HepG2 (cell line): ENCODE measurements at regions not wholly inside any gene's neighbourhood (a gene's known extent, or its start where the extent isn't known, plus 50 kb on each side); places are given as distances from the start of the nearest gene placed in this dataset.

Experiments used
- ATAC-seq: fragments of 200-7000 bp; cut with Tn5 transposase; 3 replicates; pipeline ENCODE4 v1.9.1; 2020; ENCODE audit warnings: mild to moderate bottlenecking, moderate library complexity
- BruUV-seq: library from RNA; stranded (reverse); fragments of 400-500 nt; replicated peaks from 2 replicates; lab custom pipeline; 2021; lab: Mats Ljungman, UMichigan
- CTCF ChIA-PET: fragments of 300-600 bp; formaldehyde crosslinking; extraction: SDS; loops from one replicate; lab custom pipeline; 2021; ENCODE audit warnings: low total read pairs, inconsistent platforms, low intra/inter-chr PET ratio; lab: Yijun Ruan, JAX
- POLR2A ChIA-PET: fragments of 350-600 bp; sonication (Branson Sonifier 250); formaldehyde crosslinking; loops from one replicate; lab custom pipeline; 2020; ENCODE audit warnings: antibody characterized with exemption, inconsistent platforms; lab: Yijun Ruan, JAX
- DNase-seq: peaks from one replicate; pipeline ENCODE4 v3.0.0-alpha.2; 2015; ENCODE audit warnings: low spot score
- FAIRE-seq: peaks from 3 replicates; lab custom pipeline; 2011; peaks lifted over from hg19 to GRCh38; lab: Jason Lieb, UNC
- H2AFZ ChIP-seq: one replicate; pipeline ENCODE4 v1.6.1; 2011; ENCODE audit warnings: low read length, inconsistent platforms
- H3K27ac ChIP-seq: fragments of 300-600 bp; 3 replicates; pipeline ENCODE4 v1.8.0; 2011; ENCODE audit warnings: mixed run types, mild to moderate bottlenecking, mixed read lengths, low read length, inconsistent platforms; ENCODE audit not compliant: insufficient read depth; ENCODE audit errors: extremely low read length
- H3K27me3 ChIP-seq, 2 experiments: fragments of 200-600 bp in 1 of 2; 2 replicates in 1 of 2; 3 replicates in 1 of 2; pipeline versions ENCODE4 v1.6.0 to v1.8.0; 2011; ENCODE audit warnings: low read length in 2 of 2, mild to moderate bottlenecking in 2 of 2, moderate library complexity in 2 of 2, inconsistent platforms in 1 of 2; ENCODE audit not compliant: insufficient read depth in 2 of 2, control insufficient read depth in 1 of 2
- H3K36me3 ChIP-seq, 2 experiments: fragments of 200-600 bp in 1 of 2; replicated peaks in 1 of 2; 2 replicates in 1 of 2; 3 replicates in 1 of 2; pipeline versions ENCODE4 v1.5.1 to v1.8.0; 2011; ENCODE audit warnings: low read length in 2 of 2, inconsistent platforms in 1 of 2; ENCODE audit not compliant: insufficient read depth in 2 of 2, control insufficient read depth in 1 of 2
- H3K4me1 ChIP-seq: 2 replicates; pipeline ENCODE4 v1.5.1; 2012; ENCODE audit warnings: low read length, inconsistent platforms; ENCODE audit not compliant: insufficient read depth
- H3K4me2 ChIP-seq: 2 replicates; pipeline ENCODE4 v1.6.0; 2011; ENCODE audit warnings: low read depth, low read length, inconsistent platforms
- H3K4me3 ChIP-seq, 3 experiments: fragments of 200-600 bp in 1 of 3; sonication (generic), shearing (Covaris generic) in 1 of 3; replicated peaks in 1 of 3; 2 replicates each; pipeline ENCODE4 v1.5.1; 2011 to 2016; ENCODE audit warnings: low read length in 3 of 3, inconsistent platforms in 2 of 3, low read depth in 2 of 3, mild to moderate bottlenecking in 2 of 3, control low read depth in 1 of 3, mixed read lengths in 1 of 3; ENCODE audit not compliant: insufficient read depth in 1 of 3
- H3K79me2 ChIP-seq: one replicate; pipeline ENCODE4 v1.6.1; 2011; ENCODE audit warnings: low read length, inconsistent platforms; ENCODE audit not compliant: insufficient read depth
- H3K9ac ChIP-seq: 2 replicates; pipeline ENCODE4 v1.6.0; 2011; ENCODE audit warnings: mild to moderate bottlenecking, low read depth, low read length, inconsistent platforms; ENCODE audit not compliant: insufficient read depth
- H3K9me3 ChIP-seq: 2 replicates; pipeline ENCODE4 v1.5.1; 2012; ENCODE audit warnings: mild to moderate bottlenecking, low read length
- H4K20me1 ChIP-seq: 2 replicates; pipeline ENCODE4 v1.6.0; 2011; ENCODE audit warnings: inconsistent platforms, mild to moderate bottlenecking, low read length, moderate library complexity; ENCODE audit not compliant: insufficient read depth
- MAFF ChIP-seq: IDR thresholded peaks from 2 replicates; pipeline ENCODE4 v1.6.1; 2011; ENCODE audit warnings: low read depth, low read length, improper control_type of control experiment
- MAFK ChIP-seq, 2 experiments: IDR thresholded peaks in 1 of 2; conservative IDR thresholded peaks in 1 of 2; 2 replicates each; pipeline ENCODE4 v1.6.1; 2011; ENCODE audit warnings: improper control_type of control experiment in 2 of 2, low read length in 2 of 2
- PHF5A ChIP-seq: IDR thresholded peaks from one replicate; pipeline ENCODE4 v1.6.1; 2018; ENCODE audit warnings: low read depth, missing genetic modification reagents; ENCODE audit not compliant: unreplicated experiment
- POLR2G ChIP-seq: fragments of 200-400 bp; formaldehyde crosslinking; IDR thresholded peaks from 2 replicates; pipeline ENCODE4 v1.6.1; 2018; ENCODE audit warnings: mild to moderate bottlenecking, low read depth, low read length, moderate library complexity
- RFX1 ChIP-seq: fragments of 450-650 bp; IDR thresholded peaks from 2 replicates; pipeline ENCODE4 v1.6.1; 2017
- U2AF1 ChIP-seq: fragments of 200-400 bp; formaldehyde crosslinking; optimal IDR thresholded peaks from 2 replicates; pipeline ENCODE3; 2017; ENCODE audit warnings: mild to moderate bottlenecking, low read depth, low read length
- ZNF776 ChIP-seq: sonication (generic); formaldehyde crosslinking; IDR thresholded peaks from 2 replicates; pipeline ENCODE4 v1.4.0; 2020; ENCODE audit warnings: mild to moderate bottlenecking, missing genetic modification reagents
- WGBS: methylation state at CpG from one replicate; pipeline ENCODE4 v1.1.6; 2017; ENCODE audit warnings: low lambda C conversion rate; 5-methylcytosine and 5-hydroxymethylcytosine counted together
- in situ Hi-C: cut with HindIII; loops from 2 replicates; pipeline ENCODE4 v1.10.0; 2017; ENCODE audit warnings: low pct_unique_long_range_greater_than_20kb; ENCODE audit not compliant: extremely low pct_ligation_motif_present
- intact Hi-C: fragments of 100-400 bp; cut with micrococcal nuclease; formaldehyde crosslinking; loops from one replicate; pipeline ENCODE4 v1.10.0; 2022; ENCODE audit not compliant: unreplicated experiment
- TF ChIP-seq, protein P1 (sequence below): sonication (generic); IDR thresholded peaks from 2 replicates; pipeline ENCODE4 v1.6.1; 2016; ENCODE audit warnings: low read depth, borderline replicate concordance

DNA sequence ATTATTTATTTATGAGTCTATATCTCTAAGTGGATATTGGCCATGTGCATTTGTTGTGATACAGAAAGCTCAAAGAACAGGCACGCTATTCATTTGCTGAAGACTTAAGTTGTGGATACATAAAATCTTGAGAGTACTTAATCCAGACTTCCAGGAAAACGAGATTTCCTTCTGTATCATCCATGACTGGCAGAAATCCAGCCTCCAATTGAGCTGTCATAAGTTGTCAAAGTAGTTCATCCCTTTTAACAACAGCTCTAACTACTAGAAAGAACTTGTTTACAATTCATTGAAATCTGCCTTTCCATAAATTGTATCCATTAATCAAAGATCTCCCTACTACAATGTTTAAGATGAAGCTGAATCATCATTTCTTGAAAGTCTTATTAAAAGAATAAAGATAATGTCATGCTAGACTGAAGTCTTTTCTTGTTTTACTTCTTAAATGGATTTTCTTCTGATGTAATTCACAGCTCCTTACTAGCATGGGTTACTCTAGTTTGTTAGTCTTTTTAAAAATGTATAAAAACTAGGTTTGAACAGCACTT, 447.3 kb upstream of the CITED2 start:
- 4% methylated on average over 2 of the region's 2 CpGs for WGBS
- CTCF ChIA-PET = no interaction called here

DNA sequence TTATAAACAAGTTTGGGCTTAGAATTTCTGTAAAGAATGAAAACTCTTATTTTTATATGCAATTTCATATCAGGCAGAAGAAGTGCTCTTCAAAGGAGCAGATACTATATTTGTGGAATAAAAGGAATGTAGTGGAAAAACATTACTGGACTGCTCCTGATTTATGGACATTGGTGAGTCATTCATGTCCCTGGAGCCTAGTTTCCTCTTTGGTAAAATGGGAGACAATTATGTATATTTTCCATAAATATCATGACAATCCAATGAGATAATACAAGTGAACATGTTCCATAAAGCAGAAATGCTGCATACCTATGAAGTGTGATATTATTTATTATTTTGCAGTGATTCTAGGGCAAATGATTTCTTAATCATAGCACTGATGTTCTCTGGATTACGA, 445.8 kb upstream of the CITED2 start:
- Histone ChIP-seq H3K4me1 (no peaks in the 10 kb centered on the region), H3K9ac (no peak overlapping the region), H3K27ac (no peak overlapping the region), H3K4me2 (no peak overlapping the region), H3K36me3 (no peaks in the 10 kb centered on the region), H3K27me3 (no peaks in the 10 kb centered on the region), H4K20me1 (no peaks in the 10 kb centered on the region), H2AFZ (no peak overlapping the region), H3K4me3 (no peak overlapping the region), H3K79me2 (no peaks in the 10 kb centered on the region), H3K9me3 (no peaks in the 10 kb centered on the region)
- BruUV-seq = no TSS peak
- ChIA-PET CTCF (no interaction called here), POLR2A (no interaction called here)
- in situ Hi-C loops (no loop called here), intact Hi-C loops (no loop called here)
- WGBS = 45% methylated on average over 1 of the region's 1 CpG
- ATAC-seq (no peak), DNase-seq (no peak), FAIRE-seq (no peak)
- no peak for TF ChIP-seq PHF5A (CRISPR knock-in tag)
- TF ChIP-seq, protein P1, sequence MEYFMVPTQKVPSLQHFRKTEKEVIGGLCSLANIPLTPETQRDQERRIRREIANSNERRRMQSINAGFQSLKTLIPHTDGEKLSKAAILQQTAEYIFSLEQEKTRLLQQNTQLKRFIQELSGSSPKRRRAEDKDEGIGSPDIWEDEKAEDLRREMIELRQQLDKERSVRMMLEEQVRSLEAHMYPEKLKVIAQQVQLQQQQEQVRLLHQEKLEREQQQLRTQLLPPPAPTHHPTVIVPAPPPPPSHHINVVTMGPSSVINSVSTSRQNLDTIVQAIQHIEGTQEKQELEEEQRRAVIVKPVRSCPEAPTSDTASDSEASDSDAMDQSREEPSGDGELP = no peak
- no peak for TF ChIP-seq ZNF776 (CRISPR knock-in tag)
- TF ChIP-seq POLR2G = no peak

More for the DNA sequence above, 447.3 kb upstream of the CITED2 start:
- POLR2A ChIA-PET = no interaction called here
- no peak overlapping the region for H3K4me2 ChIP-seq
- no peak overlapping the region for H3K9ac ChIP-seq
- intact Hi-C loops = no loop called here
- TF ChIP-seq U2AF1 (no peak), MAFK (conservative IDR thresholded peaks at IDR 0.05 in 1 of 2, IDR thresholded peaks at IDR 0.05 in 1 of 2; ENCODE audit: low read length in 2 of 2) (peak; percentile 40 to 48; a peak in 2 of 4 replicates), MAFF (0 out of 2 replicates have a peak, but pooled peaks have one; percentile 27), RFX1 (no peak)
- H3K79me2 ChIP-seq = no peaks in the 10 kb centered on the region
- H3K4me3 ChIP-seq = no peak overlapping the region
- H4K20me1 ChIP-seq = no peaks in the 10 kb centered on the region
- no peak overlapping the region for H2AFZ ChIP-seq
- no peak overlapping the region for H3K27ac ChIP-seq
- BruUV-seq = no TSS peak
- H3K9me3 ChIP-seq = no peaks in the 10 kb centered on the region
- H3K27me3 ChIP-seq = no peaks in the 10 kb centered on the region
- FAIRE-seq = no peak
- no peak for DNase-seq
- no peak for ATAC-seq
- H3K4me1 ChIP-seq = no peaks in the 10 kb centered on the region
- H3K36me3 ChIP-seq = no peaks in the 10 kb centered on the region
- in situ Hi-C loops = no loop called here
